Hepatocyte (in vitro differentiated cells): ENCODE measurements at regions not wholly inside any gene's neighbourhood (a gene's known extent, or its start where the extent isn't known, plus 50 kb on each side); places are given as distances from the start of the nearest gene placed in this dataset.

Experiments used
- DNase-seq: peaks from one replicate; pipeline ENCODE4 v3.0.0-alpha.2; 2016; ENCODE audit warnings: low spot score
- H2AFZ ChIP-seq: fragments of 200-600 bp; sonication (generic); 2 replicates; pipeline ENCODE4 v1.6.0; 2016; ENCODE audit warnings: antibody characterized with exemption, mild to moderate bottlenecking
- H3K27ac ChIP-seq: fragments of 200-600 bp; sonication (generic); 2 replicates; pipeline ENCODE4 v1.5.1; 2016; ENCODE audit warnings: mild to moderate bottlenecking
- H3K27me3 ChIP-seq: fragments of 200-600 bp; sonication (generic); 2 replicates; pipeline ENCODE4 v1.6.1; 2016
- H3K36me3 ChIP-seq: fragments of 200-600 bp; sonication (generic); replicated peaks from 2 replicates; pipeline ENCODE4 v1.5.1; 2016; ENCODE audit warnings: low read depth; ENCODE audit not compliant: insufficient read depth
- H3K4me1 ChIP-seq: fragments of 200-600 bp; sonication (generic); 2 replicates; pipeline ENCODE4 v1.5.1; 2016; ENCODE audit warnings: mild to moderate bottlenecking, moderate library complexity; ENCODE audit not compliant: insufficient read depth
- H3K4me2 ChIP-seq: fragments of 200-600 bp; sonication (generic); 2 replicates; pipeline ENCODE4 v1.6.0; 2016
- H3K4me3 ChIP-seq: fragments of 200-600 bp; sonication (generic); 2 replicates; pipeline ENCODE4 v1.5.1; 2016; ENCODE audit warnings: mild to moderate bottlenecking
- H3K79me2 ChIP-seq: fragments of 200-600 bp; sonication (generic); 2 replicates; pipeline ENCODE4 v1.6.0; 2017; ENCODE audit warnings: mild to moderate bottlenecking
- H3K9me2 ChIP-seq: fragments of 200-600 bp; sonication (generic); replicated peaks from 2 replicates; pipeline ENCODE4 v1.6.0; 2017; ENCODE audit warnings: mild to moderate bottlenecking; ENCODE audit not compliant: insufficient read depth
- H3K9me3 ChIP-seq: fragments of 200-600 bp; sonication (generic); 2 replicates; pipeline ENCODE4 v1.5.1; 2016; ENCODE audit warnings: low read depth, mild to moderate bottlenecking
- H4K20me1 ChIP-seq: fragments of 200-600 bp; sonication (generic); 2 replicates; pipeline ENCODE4 v1.6.0; 2016; ENCODE audit warnings: mild to moderate bottlenecking; ENCODE audit not compliant: insufficient read depth, poor library complexity, severe bottlenecking
- EZH2 ChIP-seq: fragments of 200-600 bp; sonication (generic); IDR thresholded peaks from 2 replicates; pipeline ENCODE4 v1.6.1; 2016; ENCODE audit warnings: antibody characterized with exemption, mild to moderate bottlenecking, borderline replicate concordance
- EZH2phosphoT487 ChIP-seq: fragments of 200-600 bp; sonication (generic); IDR thresholded peaks from one replicate; pipeline ENCODE4 v1.6.1; 2018; ENCODE audit warnings: antibody characterized with exemption, mild to moderate bottlenecking, low read depth, moderate library complexity; ENCODE audit not compliant: unreplicated experiment, severe bottlenecking
- WGBS: methylation state at CpG from one replicate; pipeline ENCODE4 v1.1.6; 2016; ENCODE audit warnings: low lambda C conversion rate; ENCODE audit errors: missing lambda C conversion rate; 5-methylcytosine and 5-hydroxymethylcytosine counted together
- TF ChIP-seq, protein P1 (sequence below): fragments of 200-600 bp; sonication (generic); IDR thresholded peaks from 2 replicates; pipeline ENCODE4 v1.5.1; 2016; ENCODE audit warnings: antibody characterized with exemption, mild to moderate bottlenecking; ENCODE audit not compliant: poor library complexity

DNA sequence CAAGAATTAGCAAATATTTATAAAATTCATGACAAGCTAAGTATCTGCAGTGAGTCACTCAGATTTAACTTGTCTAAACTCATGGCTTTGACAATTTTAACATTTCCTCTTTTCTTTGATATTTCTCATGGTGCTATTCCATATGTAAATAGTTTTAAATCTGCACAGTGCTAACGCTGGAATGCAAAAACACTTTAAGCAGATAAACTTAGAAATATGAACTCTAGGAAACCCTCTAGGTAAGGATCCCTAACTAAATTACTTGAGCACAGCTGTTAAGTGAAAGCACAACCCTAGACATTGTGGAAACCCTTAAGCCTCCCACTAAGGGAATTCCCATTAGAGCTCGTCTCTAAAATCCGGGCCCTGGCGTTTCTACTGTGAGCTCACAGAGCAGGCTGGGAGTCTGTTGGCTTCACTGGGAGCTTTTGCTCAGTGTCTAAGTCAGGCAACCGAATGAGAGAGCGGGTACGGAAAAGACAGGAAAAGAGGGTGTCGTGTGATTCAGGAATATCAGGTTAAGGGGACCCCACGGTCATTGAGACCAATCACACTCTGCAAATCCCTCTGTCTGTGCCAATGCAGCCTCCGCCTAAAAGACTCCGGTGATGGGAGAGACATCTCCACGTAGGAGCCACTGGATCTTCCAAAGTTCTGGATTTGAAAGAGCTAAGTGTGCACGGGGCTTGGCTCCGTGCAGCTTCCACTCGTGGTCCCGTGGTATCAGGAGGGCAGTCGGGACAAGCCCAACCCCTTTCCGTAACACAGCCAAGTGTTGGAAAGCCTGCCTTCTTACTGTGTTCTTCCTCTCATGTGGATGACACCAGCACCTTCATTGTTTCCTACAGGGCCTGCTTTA lies 112.3 kb upstream of the RPS6KA2 start:
- TF ChIP-seq, protein P1, sequence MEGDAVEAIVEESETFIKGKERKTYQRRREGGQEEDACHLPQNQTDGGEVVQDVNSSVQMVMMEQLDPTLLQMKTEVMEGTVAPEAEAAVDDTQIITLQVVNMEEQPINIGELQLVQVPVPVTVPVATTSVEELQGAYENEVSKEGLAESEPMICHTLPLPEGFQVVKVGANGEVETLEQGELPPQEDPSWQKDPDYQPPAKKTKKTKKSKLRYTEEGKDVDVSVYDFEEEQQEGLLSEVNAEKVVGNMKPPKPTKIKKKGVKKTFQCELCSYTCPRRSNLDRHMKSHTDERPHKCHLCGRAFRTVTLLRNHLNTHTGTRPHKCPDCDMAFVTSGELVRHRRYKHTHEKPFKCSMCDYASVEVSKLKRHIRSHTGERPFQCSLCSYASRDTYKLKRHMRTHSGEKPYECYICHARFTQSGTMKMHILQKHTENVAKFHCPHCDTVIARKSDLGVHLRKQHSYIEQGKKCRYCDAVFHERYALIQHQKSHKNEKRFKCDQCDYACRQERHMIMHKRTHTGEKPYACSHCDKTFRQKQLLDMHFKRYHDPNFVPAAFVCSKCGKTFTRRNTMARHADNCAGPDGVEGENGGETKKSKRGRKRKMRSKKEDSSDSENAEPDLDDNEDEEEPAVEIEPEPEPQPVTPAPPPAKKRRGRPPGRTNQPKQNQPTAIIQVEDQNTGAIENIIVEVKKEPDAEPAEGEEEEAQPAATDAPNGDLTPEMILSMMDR = no peak
- no peak for TF ChIP-seq EZH2phosphoT487
- TF ChIP-seq EZH2 = no peak
- H3K4me1 ChIP-seq = peaks cover 3% of the 10 kb centered on the region
- no peak overlapping the region for H3K4me2 ChIP-seq
- no peak overlapping the region for H3K27ac ChIP-seq
- no peaks in the 10 kb centered on the region for H3K36me3 ChIP-seq
- H4K20me1 ChIP-seq = no peaks in the 10 kb centered on the region
- DNase-seq = peak; percentile 43
- H3K9me3 ChIP-seq = no peaks in the 10 kb centered on the region
- no peaks in the 10 kb centered on the region for H3K9me2 ChIP-seq
- 71% methylated on average over 18 of the region's 18 CpGs for WGBS
- no peak overlapping the region for H3K4me3 ChIP-seq
- H3K27me3 ChIP-seq = no peaks in the 10 kb centered on the region
- H2AFZ ChIP-seq = no peak overlapping the region
- no peaks in the 10 kb centered on the region for H3K79me2 ChIP-seq

DNA sequence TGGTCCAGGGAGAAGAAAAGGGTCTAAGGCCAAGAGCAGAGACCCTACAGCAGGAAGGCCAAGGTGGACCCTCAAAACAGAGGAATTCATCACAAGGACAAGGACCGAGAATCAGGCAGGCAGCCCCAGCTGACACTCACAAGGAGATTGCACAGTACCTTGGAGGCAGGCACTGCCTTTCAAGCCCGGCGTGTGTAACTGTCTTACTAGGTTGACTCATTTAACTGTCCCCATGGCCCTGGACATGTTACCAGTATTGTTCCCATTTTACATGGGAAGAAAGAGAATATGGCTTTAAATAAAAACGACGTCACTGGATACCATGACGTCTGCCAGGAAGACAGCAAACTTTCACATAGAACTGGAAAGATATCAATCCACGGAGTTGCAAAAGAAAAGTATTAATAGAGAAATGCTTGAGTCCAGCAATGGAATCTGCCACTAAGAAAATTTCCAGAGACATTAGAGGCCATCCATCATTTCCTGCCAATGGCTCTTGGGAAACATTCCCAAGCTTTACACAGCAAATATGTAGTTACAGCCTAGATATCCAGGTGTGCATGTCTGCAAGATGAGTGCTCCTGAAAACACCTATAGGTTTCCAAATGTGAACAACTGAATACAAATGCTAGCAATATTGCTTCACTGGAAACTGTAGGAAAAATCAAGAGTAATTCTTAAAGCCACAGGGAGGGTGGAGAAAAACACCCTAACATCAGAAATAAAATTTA lies 111.5 kb upstream of the RPS6KA2 start:
- Histone ChIP-seq H3K4me2 (no peak overlapping the region), H3K27ac (peak overlapping the region; percentile 12), H2AFZ (no peak overlapping the region), H3K36me3 (no peaks in the 10 kb centered on the region), H3K27me3 (no peaks in the 10 kb centered on the region), H3K4me3 (no peak overlapping the region), H3K79me2 (no peaks in the 10 kb centered on the region), H3K4me1 (peaks cover 3% of the 10 kb centered on the region), H3K9me2 (no peaks in the 10 kb centered on the region), H4K20me1 (no peaks in the 10 kb centered on the region), H3K9me3 (no peaks in the 10 kb centered on the region)
- 77% methylated on average over 7 of the region's 7 CpGs for WGBS
- TF ChIP-seq EZH2 (no peak), EZH2phosphoT487 (no peak)
- TF ChIP-seq, protein P1 = no peak
- no peak for DNase-seq

DNA sequence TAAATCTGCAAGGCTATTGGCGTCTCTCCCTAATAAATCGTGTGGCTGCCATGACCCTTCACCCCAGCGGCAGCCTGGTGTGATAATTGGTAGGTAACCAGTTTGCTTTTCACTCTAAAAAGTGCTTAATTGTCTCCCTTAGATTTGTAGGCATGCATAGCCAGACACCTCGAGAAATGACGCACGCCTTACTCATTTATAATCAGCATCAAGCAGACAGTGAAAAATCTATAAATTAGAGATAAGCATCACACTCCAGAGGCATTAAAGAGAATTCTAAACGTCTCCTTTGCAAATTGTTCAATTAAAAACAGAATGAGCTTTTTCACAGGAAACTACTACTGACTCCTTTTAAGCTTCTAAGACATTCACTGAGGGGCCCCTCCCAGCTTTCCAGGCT lies 110.2 kb upstream of the RPS6KA2 start:
- no peaks in the 10 kb centered on the region for H3K79me2 ChIP-seq
- TF ChIP-seq EZH2phosphoT487 (no peak), EZH2 (no peak)
- TF ChIP-seq, protein P1 = no peak
- H3K4me2 ChIP-seq = no peak overlapping the region
- no peaks in the 10 kb centered on the region for H4K20me1 ChIP-seq
- H3K4me1 ChIP-seq = peaks cover 3% of the 10 kb centered on the region
- no peak for DNase-seq
- no peak overlapping the region for H3K4me3 ChIP-seq
- no peaks in the 10 kb centered on the region for H3K9me3 ChIP-seq
- H3K27me3 ChIP-seq = no peaks in the 10 kb centered on the region
- no peaks in the 10 kb centered on the region for H3K9me2 ChIP-seq
- 68% methylated on average over 7 of the region's 7 CpGs for WGBS
- H2AFZ ChIP-seq = no peak overlapping the region
- H3K36me3 ChIP-seq = no peaks in the 10 kb centered on the region
- no peak overlapping the region for H3K27ac ChIP-seq
